Right lobe of liver (tissue), 4 donors: ENCODE measurements at regions not wholly inside any gene's neighbourhood (a gene's known extent, or its start where the extent isn't known, plus 50 kb on each side); places are given as distances from the start of the nearest gene placed in this dataset.

Experiments
- CTCF ChIP-seq, 4 donors: fragments of 200-600 bp in 3 of 4; fragments of 450-650 bp in 1 of 4; IDR thresholded peaks; one replicate each; pipeline versions ENCODE4 v1.5.1 to v1.8.0; 2016 to 2022; ENCODE audit warnings: antibody characterized with exemption in 4 of 4, mild to moderate bottlenecking in 2 of 4
- POLR2A ChIP-seq: fragments of 450-650 bp; IDR thresholded peaks from one replicate; pipeline ENCODE4 v1.6.1; 2017; ENCODE audit warnings: antibody characterized with exemption, mild to moderate bottlenecking
- donor health status: DM: no; HTN: no; CAD: no.
- donor health status: DM: no; HTN: no; CAD: no.
- donor health status: DM: no; HTN: yes; CAD: no.

- TF ChIP-seq CTCF (IDR thresholded peaks at IDR 0.05) (no peak), POLR2A (no peak)
Observed at GRCh38 chrX:87914726-87915125, 397.1 kb downstream of the KLHL4 start.
